ENCODE measurements at regions not wholly inside any gene's neighbourhood (a gene's known extent, or its start where the extent isn't known, plus 50 kb on each side); places are given as distances from the start of the nearest gene placed in this dataset.

- TF ChIP-seq MEIS2 (IDR thresholded peaks at IDR 0.05; ENCODE audit: partially characterized antibody) (peak; percentile 33), ZFP30 (CRISPR knock-in tag; IDR thresholded peaks at IDR 0.05; ENCODE audit: borderline replicate concordance) (no peak), FOXJ2 (tag; IDR thresholded peaks at IDR 0.05) (peak; percentile 94), CBX5 (IDR thresholded peaks at IDR 0.05; ENCODE audit: borderline replicate concordance, low read depth) (no peak), MXD1 (CRISPR knock-in tag; IDR thresholded peaks at IDR 0.05; ENCODE audit: borderline replicate concordance, poor library complexity, severe bottlenecking) (no peak), ZNF354B (CRISPR knock-in tag; IDR thresholded peaks at IDR 0.05) (no peak), SMARCE1 (IDR thresholded peaks at IDR 0.05) (peak; percentile 35; the same call in 1 of the 2 replicates), CHD4 (IDR thresholded peaks at IDR 0.05; ENCODE audit: insufficient read depth, insufficient replicate concordance, low read depth, low read length, poor library complexity, severe bottlenecking) (no peak), TBP (optimal IDR thresholded peaks at IDR 0.05; ENCODE audit: low read depth, low read length) (no peak), ETV5 (CRISPR knock-in tag; IDR thresholded peaks at IDR 0.05; ENCODE audit: low read depth) (no peak), ZNF121 (CRISPR knock-in tag; conservative IDR thresholded peaks at IDR 0.05) (no peak), SMARCB1 (IDR thresholded peaks at IDR 0.05; ENCODE audit: insufficient read length, low read depth) (no peak), ZNF232 (CRISPR knock-in tag; IDR thresholded peaks at IDR 0.05) (no peak), ZFPM2 (CRISPR knock-in tag; IDR thresholded peaks at IDR 0.05) (no peak), ZFX (CRISPR knock-in tag; IDR thresholded peaks at IDR 0.05) (no peak; the same call in 1 of the 2 replicates), ZBTB8A (IDR thresholded peaks at IDR 0.05; ENCODE audit: partially characterized antibody) (no peak), FIP1L1 (IDR thresholded peaks at IDR 0.05; ENCODE audit: low read depth, low read length, poor library complexity, severe bottlenecking) (no peak), FOXJ3 (CRISPR knock-in tag; IDR thresholded peaks at IDR 0.05) (peak; percentile 54; the same call in 1 of the 2 replicates), ZNF592 (IDR thresholded peaks at IDR 0.05) (0 out of 2 replicates have a peak, but pooled peaks have one; percentile 26), LCOR (CRISPR knock-in tag; IDR thresholded peaks at IDR 0.05) (peak; percentile 76; the same call in 1 of the 2 replicates), LEF1 (IDR thresholded peaks at IDR 0.05) (peak; percentile 79), TGIF2 (CRISPR knock-in tag; IDR thresholded peaks at IDR 0.05) (no peak), FOXK2 (conservative IDR thresholded peaks at IDR 0.05 in 1 of 2, IDR thresholded peaks at IDR 0.05 in 1 of 2; ENCODE audit: low read depth in 2 of 2) (peak; percentile 83 to 87), TCF7L2 (IDR thresholded peaks at IDR 0.05; ENCODE audit: low read depth, low read length) (no peak)
- TF ChIP-seq, protein P1, sequence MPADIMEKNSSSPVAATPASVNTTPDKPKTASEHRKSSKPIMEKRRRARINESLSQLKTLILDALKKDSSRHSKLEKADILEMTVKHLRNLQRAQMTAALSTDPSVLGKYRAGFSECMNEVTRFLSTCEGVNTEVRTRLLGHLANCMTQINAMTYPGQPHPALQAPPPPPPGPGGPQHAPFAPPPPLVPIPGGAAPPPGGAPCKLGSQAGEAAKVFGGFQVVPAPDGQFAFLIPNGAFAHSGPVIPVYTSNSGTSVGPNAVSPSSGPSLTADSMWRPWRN (IDR thresholded peaks at IDR 0.05; ENCODE audit: low read depth) = peak; percentile 78
- TF ChIP-seq, protein P2, sequence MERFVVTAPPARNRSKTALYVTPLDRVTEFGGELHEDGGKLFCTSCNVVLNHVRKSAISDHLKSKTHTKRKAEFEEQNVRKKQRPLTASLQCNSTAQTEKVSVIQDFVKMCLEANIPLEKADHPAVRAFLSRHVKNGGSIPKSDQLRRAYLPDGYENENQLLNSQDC (CRISPR knock-in tag; IDR thresholded peaks at IDR 0.05) = no peak
Measured at GRCh38 chr2:134132490-134132857, 121.4 kb upstream of the MGAT5 start (continued).
